K562 (cell line): ENCODE measurements at regions not wholly inside any gene's neighbourhood (a gene's known extent, or its start where the extent isn't known, plus 50 kb on each side); places are given as distances from the start of the nearest gene placed in this dataset.

Experiments
- CEBPB ChIP-seq: fragments of 450-650 bp; IDR thresholded peaks from 2 replicates; pipeline ENCODE4 v1.6.1; 2016; ENCODE audit warnings: missing genetic modification characterization, missing compliant biosample characterization
- CHD2 ChIP-seq: IDR thresholded peaks from 2 replicates; pipeline ENCODE4 v1.6.1; 2011; ENCODE audit warnings: low read depth, low read length
- ELF4 ChIP-seq: fragments of 450-650 bp; formaldehyde crosslinking; IDR thresholded peaks from 2 replicates; pipeline ENCODE4 v1.4.0; 2022; ENCODE audit warnings: missing genetic modification characterization
- GTF2E2 ChIP-seq: fragments of 200-800 bp; sonication (Bioruptor generic); IDR thresholded peaks from 2 replicates; pipeline ENCODE4 v1.6.1; 2016; ENCODE audit warnings: missing genetic modification characterization, missing compliant biosample characterization
- HDAC8 ChIP-seq: fragments of 450-650 bp; IDR thresholded peaks from 2 replicates; pipeline ENCODE4 v1.6.1; 2016; ENCODE audit warnings: mild to moderate bottlenecking, missing genetic modification characterization, moderate library complexity, missing compliant biosample characterization
- MTA1 ChIP-seq: fragments of 450-650 bp; IDR thresholded peaks from 2 replicates; pipeline ENCODE4 v1.6.1; 2017; ENCODE audit warnings: borderline replicate concordance
- PBX2 ChIP-seq, 2 experiments: IDR thresholded peaks in 1 of 2; conservative IDR thresholded peaks in 1 of 2; 2 replicates each; pipeline ENCODE4 v1.6.1; 2016; ENCODE audit warnings: low read depth in 2 of 2, mild to moderate bottlenecking in 1 of 2, missing compliant biosample characterization in 1 of 2, missing genetic modification characterization in 1 of 2, moderate library complexity in 1 of 2
- PRDM10 ChIP-seq: fragments of 450-650 bp; IDR thresholded peaks from 2 replicates; pipeline ENCODE4 v1.6.1; 2018; ENCODE audit not compliant: partially characterized antibody
- RBBP5 ChIP-seq: fragments of 200-600 bp; sonication (generic); IDR thresholded peaks from 2 replicates; pipeline ENCODE4 v1.6.1; 2012; ENCODE audit warnings: borderline replicate concordance, mild to moderate bottlenecking, low read length, control low read depth, inconsistent platforms; ENCODE audit not compliant: insufficient read depth, poor library complexity, severe bottlenecking
- RFX5 ChIP-seq: IDR thresholded peaks from 2 replicates; pipeline ENCODE4 v1.6.1; 2011; ENCODE audit warnings: low read depth, mild to moderate bottlenecking, improper control_type of control experiment, low read length
- SMAD4 ChIP-seq: fragments of 250-450 bp; sonication (Bioruptor Pico); conservative IDR thresholded peaks from 2 replicates; pipeline ENCODE4 v1.8.0; 2021; ENCODE audit warnings: inconsistent platforms, mild to moderate bottlenecking, moderate library complexity
- SUPT5H ChIP-seq: fragments of 450-650 bp; IDR thresholded peaks from 2 replicates; pipeline ENCODE4 v1.6.1; 2016
- ZNF140 ChIP-seq: fragments of 250-450 bp; sonication (Bioruptor Pico); IDR thresholded peaks from 2 replicates; pipeline ENCODE4 v1.8.0; 2021; ENCODE audit warnings: moderate library complexity, mild to moderate bottlenecking, inconsistent platforms
- ZNF175 ChIP-seq: fragments of 200-800 bp; sonication (Bioruptor generic); IDR thresholded peaks from 2 replicates; pipeline ENCODE4 v1.6.1; 2016; ENCODE audit warnings: low read depth, mild to moderate bottlenecking, missing genetic modification characterization, missing compliant biosample characterization
- ZNF263 ChIP-seq: sonication (generic); formaldehyde crosslinking; IDR thresholded peaks from 2 replicates; pipeline ENCODE4 v1.8.0; 2022; ENCODE audit warnings: mild to moderate bottlenecking, missing genetic modification reagents, borderline replicate concordance
- ZNF445 ChIP-seq: fragments of 250-450 bp; sonication (Bioruptor Pico); IDR thresholded peaks from 2 replicates; pipeline ENCODE4 v1.4.0; 2020; ENCODE audit warnings: low read depth, mild to moderate bottlenecking, moderate library complexity
- ZNF551 ChIP-seq: fragments of 250-450 bp; sonication (Bioruptor Pico); IDR thresholded peaks from 2 replicates; pipeline ENCODE4 v1.5.0; 2021; ENCODE audit warnings: mild to moderate bottlenecking, moderate library complexity
- TF ChIP-seq, protein P1 (sequence below): fragments of 250-450 bp; sonication (Bioruptor Pico); IDR thresholded peaks from 2 replicates; pipeline ENCODE4 v1.5.0; 2021
- TF ChIP-seq, protein P2 (sequence below): fragments of 200-400 bp; formaldehyde crosslinking; IDR thresholded peaks from 2 replicates; pipeline ENCODE4 v1.6.1; 2017; ENCODE audit warnings: mild to moderate bottlenecking, low read depth, low read length, moderate library complexity

GRCh38 chr4:99734583-99735322 lies 77.1 kb upstream of the C4orf54 start (continued):
- TF ChIP-seq ZNF175 (CRISPR knock-in tag) (peak; percentile 99), ZNF551 (CRISPR knock-in tag) (no peak), PBX2 (CRISPR knock-in tag; IDR thresholded peaks at IDR 0.05; ENCODE audit: low read depth) (no peak), PBX2 (tag; conservative IDR thresholded peaks at IDR 0.05; ENCODE audit: low read depth) (peak; percentile 50; the same call in 1 of the 2 replicates), CHD2 (no peak), RFX5 (no peak), PRDM10 (no peak), SUPT5H (no peak), ZNF263 (CRISPR knock-in tag) (no peak), GTF2E2 (tag) (no peak), ZNF140 (CRISPR knock-in tag) (no peak), SMAD4 (CRISPR knock-in tag) (peak; percentile 99), ZNF445 (CRISPR knock-in tag) (no peak), RBBP5 (no peak), ELF4 (CRISPR knock-in tag) (no peak), HDAC8 (peak; percentile 98), CEBPB (no peak), MTA1 (no peak)
- TF ChIP-seq, protein P1, sequence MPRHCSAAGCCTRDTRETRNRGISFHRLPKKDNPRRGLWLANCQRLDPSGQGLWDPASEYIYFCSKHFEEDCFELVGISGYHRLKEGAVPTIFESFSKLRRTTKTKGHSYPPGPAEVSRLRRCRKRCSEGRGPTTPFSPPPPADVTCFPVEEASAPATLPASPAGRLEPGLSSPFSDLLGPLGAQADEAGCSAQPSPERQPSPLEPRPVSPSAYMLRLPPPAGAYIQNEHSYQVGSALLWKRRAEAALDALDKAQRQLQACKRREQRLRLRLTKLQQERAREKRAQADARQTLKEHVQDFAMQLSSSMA (CRISPR knock-in tag) = 0 out of 2 replicates have a peak, but pooled peaks have one; percentile 61
- TF ChIP-seq, protein P2, sequence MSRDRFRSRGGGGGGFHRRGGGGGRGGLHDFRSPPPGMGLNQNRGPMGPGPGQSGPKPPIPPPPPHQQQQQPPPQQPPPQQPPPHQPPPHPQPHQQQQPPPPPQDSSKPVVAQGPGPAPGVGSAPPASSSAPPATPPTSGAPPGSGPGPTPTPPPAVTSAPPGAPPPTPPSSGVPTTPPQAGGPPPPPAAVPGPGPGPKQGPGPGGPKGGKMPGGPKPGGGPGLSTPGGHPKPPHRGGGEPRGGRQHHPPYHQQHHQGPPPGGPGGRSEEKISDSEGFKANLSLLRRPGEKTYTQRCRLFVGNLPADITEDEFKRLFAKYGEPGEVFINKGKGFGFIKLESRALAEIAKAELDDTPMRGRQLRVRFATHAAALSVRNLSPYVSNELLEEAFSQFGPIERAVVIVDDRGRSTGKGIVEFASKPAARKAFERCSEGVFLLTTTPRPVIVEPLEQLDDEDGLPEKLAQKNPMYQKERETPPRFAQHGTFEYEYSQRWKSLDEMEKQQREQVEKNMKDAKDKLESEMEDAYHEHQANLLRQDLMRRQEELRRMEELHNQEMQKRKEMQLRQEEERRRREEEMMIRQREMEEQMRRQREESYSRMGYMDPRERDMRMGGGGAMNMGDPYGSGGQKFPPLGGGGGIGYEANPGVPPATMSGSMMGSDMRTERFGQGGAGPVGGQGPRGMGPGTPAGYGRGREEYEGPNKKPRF = no peak
